ENCODE measurements at regions not wholly inside any gene's neighbourhood (a gene's known extent, or its start where the extent isn't known, plus 50 kb on each side); places are given as distances from the start of the nearest gene placed in this dataset.

GRCh38 chr2:6792883-6793282 lies 72.8 kb downstream of the CMPK2 start:
- no peak overlapping the region for H3K4me3 ChIP-seq (ENCODE audit: severe bottlenecking)
- H3K4me1 ChIP-seq (ENCODE audit: insufficient read depth, poor library complexity, severe bottlenecking) = peaks cover 3% of the 10 kb centered on the region
- H3K27ac ChIP-seq (ENCODE audit: poor library complexity, severe bottlenecking) = no peak overlapping the region
- no peak for TF ChIP-seq CTCF (IDR thresholded peaks at IDR 0.05; ENCODE audit: poor library complexity, severe bottlenecking)
- ATAC-seq (ENCODE audit: low read depth) (no peak), DNase-seq (ENCODE audit: low spot score) (no peak)
- no peaks in the 10 kb centered on the region for H3K9me3 ChIP-seq (ENCODE audit: severe bottlenecking)
- no peaks in the 10 kb centered on the region for H3K27me3 ChIP-seq (ENCODE audit: insufficient read depth, poor library complexity, severe bottlenecking)
- no peaks in the 10 kb centered on the region for H3K36me3 ChIP-seq (ENCODE audit: low read depth)

- Histone ChIP-seq H3K9me3 (ENCODE audit: severe bottlenecking) (no peaks in the 10 kb centered on the region), H3K4me1 (ENCODE audit: insufficient read depth, poor library complexity, severe bottlenecking) (peaks cover 3% of the 10 kb centered on the region), H3K27ac (ENCODE audit: poor library complexity, severe bottlenecking) (no peak overlapping the region), H3K27me3 (ENCODE audit: insufficient read depth, poor library complexity, severe bottlenecking) (no peaks in the 10 kb centered on the region), H3K4me3 (ENCODE audit: severe bottlenecking) (no peak overlapping the region), H3K36me3 (ENCODE audit: low read depth) (no peaks in the 10 kb centered on the region)
- TF ChIP-seq CTCF (IDR thresholded peaks at IDR 0.05; ENCODE audit: poor library complexity, severe bottlenecking) = no peak
- ATAC-seq (ENCODE audit: low read depth) (0 out of 3 replicates have a peak, but pooled peaks have one; percentile 38), DNase-seq (ENCODE audit: low spot score) (no peak)
Measured at GRCh38 chr2:6793371-6793770, 72.3 kb downstream of the CMPK2 start.

GRCh38 chr2:6793913-6794312 lies 71.8 kb downstream of the CMPK2 start:
- H3K4me1 ChIP-seq (ENCODE audit: insufficient read depth, poor library complexity, severe bottlenecking) = peaks cover 3% of the 10 kb centered on the region
- no peak for TF ChIP-seq CTCF (IDR thresholded peaks at IDR 0.05; ENCODE audit: poor library complexity, severe bottlenecking)
- no peaks in the 10 kb centered on the region for H3K27me3 ChIP-seq (ENCODE audit: insufficient read depth, poor library complexity, severe bottlenecking)
- no peak for DNase-seq (ENCODE audit: low spot score)
- peak; percentile 33; the same call in 2 of the 3 replicates for ATAC-seq (ENCODE audit: low read depth)
- H3K27ac ChIP-seq (ENCODE audit: poor library complexity, severe bottlenecking) = no peak overlapping the region
- no peaks in the 10 kb centered on the region for H3K36me3 ChIP-seq (ENCODE audit: low read depth)
- no peaks in the 10 kb centered on the region for H3K9me3 ChIP-seq (ENCODE audit: severe bottlenecking)
- no peak overlapping the region for H3K4me3 ChIP-seq (ENCODE audit: severe bottlenecking)

- no peaks in the 10 kb centered on the region for H3K9me3 ChIP-seq (ENCODE audit: severe bottlenecking)
- no peaks in the 10 kb centered on the region for H3K36me3 ChIP-seq (ENCODE audit: low read depth)
- DNase-seq (ENCODE audit: low spot score) (no peak), ATAC-seq (ENCODE audit: low read depth) (no peak)
- H3K4me1 ChIP-seq (ENCODE audit: insufficient read depth, poor library complexity, severe bottlenecking) = peaks cover 3% of the 10 kb centered on the region
- no peaks in the 10 kb centered on the region for H3K27me3 ChIP-seq (ENCODE audit: insufficient read depth, poor library complexity, severe bottlenecking)
- no peak for TF ChIP-seq CTCF (IDR thresholded peaks at IDR 0.05; ENCODE audit: poor library complexity, severe bottlenecking)
- no peak overlapping the region for H3K4me3 ChIP-seq (ENCODE audit: severe bottlenecking)
- H3K27ac ChIP-seq (ENCODE audit: poor library complexity, severe bottlenecking) = no peak overlapping the region
Measured at GRCh38 chr2:6794448-6794847, 71.3 kb downstream of the CMPK2 start.

All from RWPE2 (cell line).